Activated CD8-positive, alpha-beta memory T cell treated with anti-CD3 and anti-CD28 coated beads, Interleukin-2, amount 50 U/mL, for 4 hours (primary cell): ENCODE measurements at regions not wholly inside any gene's neighbourhood (a gene's known extent, or its start where the extent isn't known, plus 50 kb on each side); places are given as distances from the start of the nearest gene placed in this dataset.

ENCODE experiments used
- DNase-seq: peaks from one replicate; pipeline ENCODE4 v3.0.0-alpha.2; 2020

GRCh38 chr13:40494946-40495620 lies 171.4 kb downstream of the FOXO1 start:
- DNase-seq = no peak

GRCh38 chr13:40495621-40496001 lies 170.8 kb downstream of the FOXO1 start:
- no peak for DNase-seq

- DNase-seq = no peak
Measured at GRCh38 chr13:40496035-40496810, 170.2 kb downstream of the FOXO1 start.

GRCh38 chr13:40498461-40498860 lies 168.0 kb downstream of the FOXO1 start:
- no peak for DNase-seq

- DNase-seq = no peak
Measured at GRCh38 chr13:40502236-40502635, 164.2 kb downstream of the FOXO1 start.

GRCh38 chr13:40503011-40503410 lies 163.4 kb downstream of the FOXO1 start:
- DNase-seq = no peak

GRCh38 chr13:40503966-40504591 lies 162.4 kb downstream of the FOXO1 start:
- no peak for DNase-seq

GRCh38 chr13:40504641-40505040 lies 161.8 kb downstream of the FOXO1 start:
- DNase-seq = no peak

GRCh38 chr13:40505196-40505595 lies 161.2 kb downstream of the FOXO1 start:
- DNase-seq = no peak
